ENCODE measurements at regions not wholly inside any gene's neighbourhood (a gene's known extent, or its start where the extent isn't known, plus 50 kb on each side); places are given as distances from the start of the nearest gene placed in this dataset.

DNA sequence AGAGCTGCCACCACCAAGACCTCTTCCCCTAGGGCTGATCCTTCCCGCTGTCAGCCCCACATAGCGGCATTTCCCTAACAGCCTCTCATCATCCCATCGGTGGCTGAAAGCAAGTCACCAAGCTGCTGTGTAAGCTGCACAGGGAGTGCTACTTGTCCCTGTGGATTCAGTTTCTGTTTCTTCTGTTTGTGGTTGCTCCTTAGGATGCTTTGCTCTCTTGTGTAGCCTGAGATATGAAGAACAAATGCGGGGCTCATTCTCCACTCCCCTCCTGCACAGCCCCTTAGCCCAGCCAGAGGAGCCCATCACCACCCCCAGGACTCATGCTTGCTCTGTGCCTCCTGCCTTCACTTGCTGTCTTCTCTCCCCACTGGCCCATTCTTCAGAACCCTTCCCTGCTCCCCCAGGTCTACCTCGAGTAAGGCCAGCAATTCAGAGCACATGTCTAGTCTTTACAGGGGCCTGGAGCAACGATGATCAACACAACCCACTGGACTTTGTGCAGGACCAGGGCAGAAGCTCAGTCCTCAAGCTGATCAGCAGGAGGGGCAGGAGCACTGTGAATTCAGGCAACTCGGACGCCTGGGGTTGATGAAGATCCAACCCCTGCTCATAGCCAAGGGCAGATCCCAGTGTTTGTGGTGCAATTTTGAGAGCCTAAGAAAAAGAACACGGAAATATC, 82.6 kb upstream of the GALNT2 start:
- no peak for DNase-seq (ENCODE audit: low read depth)
- no peak overlapping the region for H3K4me3 ChIP-seq (ENCODE audit: low read depth, low read length)
- TF ChIP-seq, protein P1, sequence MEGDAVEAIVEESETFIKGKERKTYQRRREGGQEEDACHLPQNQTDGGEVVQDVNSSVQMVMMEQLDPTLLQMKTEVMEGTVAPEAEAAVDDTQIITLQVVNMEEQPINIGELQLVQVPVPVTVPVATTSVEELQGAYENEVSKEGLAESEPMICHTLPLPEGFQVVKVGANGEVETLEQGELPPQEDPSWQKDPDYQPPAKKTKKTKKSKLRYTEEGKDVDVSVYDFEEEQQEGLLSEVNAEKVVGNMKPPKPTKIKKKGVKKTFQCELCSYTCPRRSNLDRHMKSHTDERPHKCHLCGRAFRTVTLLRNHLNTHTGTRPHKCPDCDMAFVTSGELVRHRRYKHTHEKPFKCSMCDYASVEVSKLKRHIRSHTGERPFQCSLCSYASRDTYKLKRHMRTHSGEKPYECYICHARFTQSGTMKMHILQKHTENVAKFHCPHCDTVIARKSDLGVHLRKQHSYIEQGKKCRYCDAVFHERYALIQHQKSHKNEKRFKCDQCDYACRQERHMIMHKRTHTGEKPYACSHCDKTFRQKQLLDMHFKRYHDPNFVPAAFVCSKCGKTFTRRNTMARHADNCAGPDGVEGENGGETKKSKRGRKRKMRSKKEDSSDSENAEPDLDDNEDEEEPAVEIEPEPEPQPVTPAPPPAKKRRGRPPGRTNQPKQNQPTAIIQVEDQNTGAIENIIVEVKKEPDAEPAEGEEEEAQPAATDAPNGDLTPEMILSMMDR (IDR thresholded peaks at IDR 0.05; ENCODE audit: low read depth, low read length), result no peak
- TF ChIP-seq, protein P2, sequence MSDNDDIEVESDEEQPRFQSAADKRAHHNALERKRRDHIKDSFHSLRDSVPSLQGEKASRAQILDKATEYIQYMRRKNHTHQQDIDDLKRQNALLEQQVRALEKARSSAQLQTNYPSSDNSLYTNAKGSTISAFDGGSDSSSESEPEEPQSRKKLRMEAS (IDR thresholded peaks at IDR 0.05; ENCODE audit: low read depth, low read length), result no peak

- TF ChIP-seq, protein P2 (IDR thresholded peaks at IDR 0.05; ENCODE audit: low read depth, low read length), result no peak
- TF ChIP-seq, protein P1 (IDR thresholded peaks at IDR 0.05; ENCODE audit: low read depth, low read length), result no peak
- TF ChIP-seq MYC (IDR thresholded peaks at IDR 0.05; ENCODE audit: low read depth, low read length) (no peak), POLR2A (IDR thresholded peaks at IDR 0.05; ENCODE audit: extremely low read depth, insufficient read length) (no peak)
- H3K4me3 ChIP-seq (ENCODE audit: low read depth, low read length), result no peak overlapping the region
- no peak for DNase-seq (ENCODE audit: low read depth)
Measured at GRCh38 chr1:229984992-229985612, 81.9 kb upstream of the GALNT2 start.

DNA sequence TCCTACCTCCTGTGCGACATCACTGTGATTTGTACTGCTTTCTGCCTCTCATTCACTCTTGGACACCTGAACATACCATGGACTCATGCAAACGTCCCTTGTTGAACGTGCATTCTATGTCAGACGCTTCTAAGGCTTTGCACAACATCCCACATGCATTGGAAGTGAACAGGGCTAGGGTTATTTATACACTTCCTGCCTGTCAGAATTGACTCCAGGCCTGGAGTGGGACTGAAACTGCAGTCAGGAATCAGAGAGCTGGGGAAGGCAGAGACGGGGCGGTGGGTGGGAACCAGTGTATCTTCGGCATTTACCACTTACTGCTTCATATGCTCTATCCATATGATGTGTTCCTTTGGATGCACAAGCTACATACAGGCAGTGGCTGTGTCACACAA, 81.4 kb upstream of the GALNT2 start:
- TF ChIP-seq, protein P2 (IDR thresholded peaks at IDR 0.05; ENCODE audit: low read depth, low read length), result no peak
- no peak for TF ChIP-seq POLR2A (IDR thresholded peaks at IDR 0.05; ENCODE audit: extremely low read depth, insufficient read length)
- TF ChIP-seq, protein P1 (IDR thresholded peaks at IDR 0.05; ENCODE audit: low read depth, low read length), result no peak
- no peak overlapping the region for H3K4me3 ChIP-seq (ENCODE audit: low read depth, low read length)
- no peak for DNase-seq (ENCODE audit: low read depth)

DNA sequence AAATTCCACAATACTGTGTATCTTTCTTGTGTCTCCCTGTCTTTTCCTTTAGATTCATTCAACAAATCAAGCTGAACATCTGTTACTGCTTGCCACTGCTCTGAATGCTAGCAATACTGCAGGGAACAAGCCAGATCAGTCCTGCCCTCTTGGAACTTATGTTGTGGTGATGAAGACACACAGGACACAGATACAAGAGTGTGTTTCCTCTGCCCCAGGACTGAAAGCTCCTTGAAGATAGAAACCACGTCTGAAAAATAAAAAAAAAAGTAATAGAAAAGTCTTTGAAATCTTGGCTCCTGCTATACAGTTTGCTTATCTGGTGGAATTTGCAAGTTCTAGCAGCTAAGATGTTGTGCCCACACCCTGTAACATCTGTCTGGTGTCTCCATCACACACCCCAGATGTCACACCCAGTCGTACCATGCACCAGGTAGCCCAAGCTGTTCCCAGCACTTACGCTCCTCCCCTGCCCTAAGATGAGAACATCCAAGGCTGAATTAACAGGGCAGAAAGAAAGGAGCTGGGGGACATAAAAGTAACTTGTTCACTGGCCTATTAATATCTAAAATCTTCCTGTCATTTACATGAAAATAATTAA, 80.2 kb upstream of the GALNT2 start:
- DNase-seq (ENCODE audit: low read depth), result no peak
- no peak overlapping the region for H3K4me3 ChIP-seq (ENCODE audit: low read depth, low read length)
- TF ChIP-seq MYC (IDR thresholded peaks at IDR 0.05; ENCODE audit: low read depth, low read length) (no peak), POLR2A (IDR thresholded peaks at IDR 0.05; ENCODE audit: extremely low read depth, insufficient read length) (no peak)
- TF ChIP-seq, protein P1 (IDR thresholded peaks at IDR 0.05; ENCODE audit: low read depth, low read length), result no peak
- TF ChIP-seq, protein P2 (IDR thresholded peaks at IDR 0.05; ENCODE audit: low read depth, low read length), result no peak

GRCh38 chr1:229987953-229988352, 79.1 kb upstream of the GALNT2 start:
- H3K4me3 ChIP-seq (ENCODE audit: low read depth, low read length), result no peak overlapping the region
- no peak for TF ChIP-seq MYC (IDR thresholded peaks at IDR 0.05; ENCODE audit: low read depth, low read length)
- no peak for TF ChIP-seq POLR2A (IDR thresholded peaks at IDR 0.05; ENCODE audit: extremely low read depth, insufficient read length)
- TF ChIP-seq, protein P1 (IDR thresholded peaks at IDR 0.05; ENCODE audit: low read depth, low read length), result no peak
- TF ChIP-seq, protein P2 (IDR thresholded peaks at IDR 0.05; ENCODE audit: low read depth, low read length), result no peak
- no peak for DNase-seq (ENCODE audit: low read depth)

Data from NB4 (cell line).